AML-193 (cell line): ENCODE measurements at regions not wholly inside any gene's neighbourhood (a gene's known extent, or its start where the extent isn't known, plus 50 kb on each side); places are given as distances from the start of the nearest gene placed in this dataset.
"Not testable (repeated sequence)": the region's sequence is repeated elsewhere in the genome, so short reads cannot be mapped to it uniquely, and the experiment has no call there.

Source experiments
- DNase-seq, 2 experiments: peaks; one replicate each; lab custom pipeline; 2025; lab: John Stamatoyannopoulos, UW

GRCh38 chr3:43838009-43838758, 147.4 kb downstream of the ABHD5 start:
- DNase-seq = no peak

- DNase-seq = no peak
Measured at GRCh38 chr3:43838877-43839276, 148.1 kb downstream of the ABHD5 start.

GRCh38 chr3:43843386-43843785, 152.6 kb downstream of the ABHD5 start:
- no peak for DNase-seq

- no peak for DNase-seq
Measured at GRCh38 chr3:43844757-43845156, 154.0 kb downstream of the ABHD5 start.

GRCh38 chr3:43845553-43845952, 154.8 kb downstream of the ABHD5 start:
- DNase-seq = not testable (repeated sequence)

GRCh38 chr3:43852066-43852465, 161.3 kb downstream of the ABHD5 start:
- no peak for DNase-seq

GRCh38 chr3:43854283-43854682, 163.5 kb downstream of the ABHD5 start:
- no peak for DNase-seq

GRCh38 chr3:43854916-43855315, 164.2 kb downstream of the ABHD5 start:
- DNase-seq = no peak

GRCh38 chr3:43855674-43856299, 165.0 kb downstream of the ABHD5 start:
- DNase-seq = peak; percentile 59 to 67

- no peak for DNase-seq
Measured at GRCh38 chr3:43856351-43856750, 165.6 kb downstream of the ABHD5 start.

- no peak for DNase-seq
Measured at GRCh38 chr3:43856761-43857160, 166.0 kb downstream of the ABHD5 start.

GRCh38 chr3:43857361-43858293, 166.9 kb downstream of the ABHD5 start:
- no peak for DNase-seq

GRCh38 chr3:43858294-43858701, 167.6 kb downstream of the ABHD5 start:
- DNase-seq = no peak

GRCh38 chr3:43859766-43860165, 169.0 kb downstream of the ABHD5 start:
- DNase-seq = no peak

GRCh38 chr3:43861635-43862034, 170.9 kb downstream of the ABHD5 start:
- no peak for DNase-seq

GRCh38 chr3:43862470-43862869, 171.7 kb downstream of the ABHD5 start:
- DNase-seq = no peak

GRCh38 chr3:43862992-43863805, 172.5 kb downstream of the ABHD5 start:
- DNase-seq = no peak

- no peak for DNase-seq
Measured at GRCh38 chr3:43863966-43864933, 173.5 kb downstream of the ABHD5 start.

GRCh38 chr3:43865351-43865750, 174.6 kb downstream of the ABHD5 start:
- no peak for DNase-seq

- no peak for DNase-seq
Measured at GRCh38 chr3:43865887-43866528, 175.3 kb downstream of the ABHD5 start.
